ENCODE measurements at regions not wholly inside any gene's neighbourhood (a gene's known extent, or its start where the extent isn't known, plus 50 kb on each side); places are given as distances from the start of the nearest gene placed in this dataset.

DNA sequence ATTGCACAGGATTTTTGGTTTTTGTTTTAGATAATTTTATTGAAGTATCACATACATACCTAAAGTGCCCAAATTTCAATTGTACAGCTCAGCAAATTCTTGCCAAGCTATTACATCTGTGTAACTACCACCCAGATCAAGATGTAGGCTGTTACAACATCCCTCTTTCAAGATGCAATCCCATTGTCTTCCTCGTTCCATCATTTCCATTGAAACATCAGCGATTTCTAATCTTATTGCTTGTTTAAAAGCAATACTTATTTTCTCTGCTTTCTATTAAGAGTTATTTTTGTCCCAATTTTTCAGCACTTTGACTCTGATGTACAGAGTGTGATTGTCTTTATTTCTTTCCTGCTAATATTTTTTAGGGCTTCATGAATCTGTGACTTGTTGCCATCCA lies 372.8 kb upstream of the SHH start:
- Mint-ChIP-seq H3K4me1 (no peaks in the 10 kb centered on the region), H3K9me3 (peaks cover 0 to 4% of the 10 kb centered on the region in 2 donors), H3K36me3 (no peaks in the 10 kb centered on the region), H3K27ac (no peak overlapping the region), H3K4me3 (no peak overlapping the region), H3K27me3 (ENCODE audit: low read depth in 2 of 2) (no peaks in the 10 kb centered on the region)
- Histone ChIP-seq H3K9me3 (ENCODE audit: control insufficient read depth, insufficient read depth, low read length) (peaks cover 8% of the 10 kb centered on the region), H3K27ac (ENCODE audit: low read length) (no peak overlapping the region), H3K36me3 (ENCODE audit: control insufficient read depth, insufficient read depth, low read length) (no peaks in the 10 kb centered on the region), H3K4me1 (ENCODE audit: control insufficient read depth, insufficient read depth, low read length) (no peaks in the 10 kb centered on the region), H3K4me3 (ENCODE audit: low read length) (no peak overlapping the region), H3K27me3 (ENCODE audit: control insufficient read depth, insufficient read depth, low read length) (no peaks in the 10 kb centered on the region)
- ATAC-seq (no peak), DNase-seq (no peak)
- TF ChIP-seq, protein P1, sequence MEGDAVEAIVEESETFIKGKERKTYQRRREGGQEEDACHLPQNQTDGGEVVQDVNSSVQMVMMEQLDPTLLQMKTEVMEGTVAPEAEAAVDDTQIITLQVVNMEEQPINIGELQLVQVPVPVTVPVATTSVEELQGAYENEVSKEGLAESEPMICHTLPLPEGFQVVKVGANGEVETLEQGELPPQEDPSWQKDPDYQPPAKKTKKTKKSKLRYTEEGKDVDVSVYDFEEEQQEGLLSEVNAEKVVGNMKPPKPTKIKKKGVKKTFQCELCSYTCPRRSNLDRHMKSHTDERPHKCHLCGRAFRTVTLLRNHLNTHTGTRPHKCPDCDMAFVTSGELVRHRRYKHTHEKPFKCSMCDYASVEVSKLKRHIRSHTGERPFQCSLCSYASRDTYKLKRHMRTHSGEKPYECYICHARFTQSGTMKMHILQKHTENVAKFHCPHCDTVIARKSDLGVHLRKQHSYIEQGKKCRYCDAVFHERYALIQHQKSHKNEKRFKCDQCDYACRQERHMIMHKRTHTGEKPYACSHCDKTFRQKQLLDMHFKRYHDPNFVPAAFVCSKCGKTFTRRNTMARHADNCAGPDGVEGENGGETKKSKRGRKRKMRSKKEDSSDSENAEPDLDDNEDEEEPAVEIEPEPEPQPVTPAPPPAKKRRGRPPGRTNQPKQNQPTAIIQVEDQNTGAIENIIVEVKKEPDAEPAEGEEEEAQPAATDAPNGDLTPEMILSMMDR (IDR thresholded peaks at IDR 0.05): no peak
- WGBS (ENCODE audit: insufficient coverage): 83% methylated on average over 2 of the region's 2 CpGs
- intact Hi-C loops (cut with micrococcal nuclease): no loop called here

DNA sequence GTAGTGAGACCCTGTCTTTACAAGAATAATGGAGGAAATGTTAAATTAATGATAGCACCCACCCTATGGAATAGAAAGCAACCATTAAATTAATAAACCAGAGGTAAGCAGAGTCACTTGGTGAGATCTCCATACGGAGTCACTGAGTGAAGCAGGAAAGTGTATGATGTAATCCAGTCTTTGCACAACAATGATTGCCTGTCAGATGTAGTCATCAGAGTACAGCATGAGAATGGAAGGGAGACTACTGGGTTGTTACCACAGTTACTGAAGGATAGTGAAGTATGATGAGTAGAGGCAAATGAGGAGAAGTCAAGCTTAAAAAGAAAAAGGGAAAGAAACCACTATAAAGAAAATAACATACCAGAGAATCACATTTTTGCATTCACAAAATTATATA lies 371.9 kb upstream of the SHH start:
- ATAC-seq: no peak
- intact Hi-C loops (cut with micrococcal nuclease): no loop called here
- 62% methylated on average over 1 of the region's 1 CpG for WGBS (ENCODE audit: insufficient coverage)

DNA sequence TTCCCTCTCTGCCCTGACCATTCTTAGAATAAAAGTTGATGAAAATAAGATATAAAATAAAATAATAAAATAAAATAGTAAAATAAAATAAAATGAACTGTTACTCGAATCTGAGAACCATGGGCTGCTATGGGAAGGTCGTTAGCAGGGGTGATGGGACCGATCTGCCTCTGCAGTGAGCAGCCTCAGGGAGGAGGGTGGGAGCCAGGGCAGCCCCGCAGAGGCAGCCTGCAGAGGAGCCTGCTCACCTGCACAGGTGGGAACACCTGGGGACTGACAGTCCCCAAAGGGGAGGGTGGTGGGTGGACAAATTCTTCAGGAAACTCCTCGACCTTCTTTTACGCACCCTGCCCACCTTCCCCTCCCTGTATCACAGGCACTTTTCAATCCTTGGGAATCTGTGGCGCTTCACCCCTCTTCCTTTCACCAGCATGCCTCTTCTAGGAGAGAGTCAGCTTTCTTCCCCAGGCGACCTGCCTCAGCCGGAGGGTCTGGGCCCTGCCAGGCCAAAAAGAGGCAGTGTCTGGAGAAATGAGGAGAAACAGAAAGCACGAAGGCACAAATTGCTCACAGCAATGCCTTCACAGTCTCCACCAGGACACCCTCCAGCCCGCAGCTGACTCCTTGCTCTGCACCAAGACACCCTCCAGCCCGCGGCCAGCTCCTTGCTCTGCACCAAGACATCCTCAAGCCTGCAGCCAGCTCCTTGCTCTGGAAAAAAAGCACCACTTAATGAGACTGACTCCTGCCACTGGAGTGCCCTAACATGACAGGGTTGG lies 368.4 kb upstream of the SHH start:
- Histone ChIP-seq H3K4me3 (ENCODE audit: low read length) (no peak overlapping the region), H3K9me3 (ENCODE audit: control insufficient read depth, insufficient read depth, low read length) (no peaks in the 10 kb centered on the region), H3K27ac (ENCODE audit: low read length) (no peak overlapping the region), H3K27me3 (ENCODE audit: control insufficient read depth, insufficient read depth, low read length) (no peaks in the 10 kb centered on the region), H3K4me1 (ENCODE audit: control insufficient read depth, insufficient read depth, low read length) (no peaks in the 10 kb centered on the region), H3K36me3 (ENCODE audit: control insufficient read depth, insufficient read depth, low read length) (no peaks in the 10 kb centered on the region)
- intact Hi-C loops (cut with micrococcal nuclease): no loop called here
- no peaks in the 10 kb centered on the region for H3K4me1 Mint-ChIP-seq
- DNase-seq (no peak), ATAC-seq (no peak)
- no peaks in the 10 kb centered on the region for H3K27me3 Mint-ChIP-seq (ENCODE audit: low read depth in 2 of 2)
- no peak overlapping the region for H3K4me3 Mint-ChIP-seq
- TF ChIP-seq, protein P1 (IDR thresholded peaks at IDR 0.05): no peak
- 80% methylated on average over 13 of the region's 13 CpGs for WGBS (ENCODE audit: insufficient coverage)
- no peaks in the 10 kb centered on the region for H3K36me3 Mint-ChIP-seq
- peaks cover 0 to 2% of the 10 kb centered on the region in 2 donors for H3K9me3 Mint-ChIP-seq
- H3K27ac Mint-ChIP-seq: no peak overlapping the region

More for the DNA sequence above, 371.9 kb upstream of the SHH start:
- H3K9me3 Mint-ChIP-seq: peaks cover 0 to 4% of the 10 kb centered on the region in 2 donors
- no peak overlapping the region for H3K4me3 Mint-ChIP-seq
- Histone ChIP-seq H3K4me3 (ENCODE audit: low read length) (no peak overlapping the region), H3K36me3 (ENCODE audit: control insufficient read depth, insufficient read depth, low read length) (no peaks in the 10 kb centered on the region), H3K27ac (ENCODE audit: low read length) (no peak overlapping the region), H3K9me3 (ENCODE audit: control insufficient read depth, insufficient read depth, low read length) (peaks cover 8% of the 10 kb centered on the region), H3K27me3 (ENCODE audit: control insufficient read depth, insufficient read depth, low read length) (no peaks in the 10 kb centered on the region), H3K4me1 (ENCODE audit: control insufficient read depth, insufficient read depth, low read length) (no peaks in the 10 kb centered on the region)
- H3K27ac Mint-ChIP-seq: no peak overlapping the region
- no peaks in the 10 kb centered on the region for H3K4me1 Mint-ChIP-seq
- no peaks in the 10 kb centered on the region for H3K27me3 Mint-ChIP-seq (ENCODE audit: low read depth in 2 of 2)
- TF ChIP-seq, protein P1 (IDR thresholded peaks at IDR 0.05): no peak
- H3K36me3 Mint-ChIP-seq: no peaks in the 10 kb centered on the region
- no peak for DNase-seq

All from natural killer cell (primary cell).